Adrenal gland (tissue), 5 donors: ENCODE measurements at regions not wholly inside any gene's neighbourhood (a gene's known extent, or its start where the extent isn't known, plus 50 kb on each side); places are given as distances from the start of the nearest gene placed in this dataset.

Source experiments
- POLR2A ChIP-seq, 2 donors: fragments of 450-650 bp; IDR thresholded peaks; one replicate each; pipeline ENCODE4 v1.6.1; 2017; ENCODE audit warnings: antibody characterized with exemption in 2 of 2, mild to moderate bottlenecking in 2 of 2, moderate library complexity in 1 of 2
- TF ChIP-seq, protein P1 (sequence below), 6 experiments: fragments of 450-650 bp in 4 of 6; fragments of 200-600 bp in 2 of 6; sonication (generic) in 1 of 6; IDR thresholded peaks; 1 replicate in 5 of 6; 2 replicates in 1 of 6; pipeline versions ENCODE4 v1.5.1 to v1.8.0; 2016 to 2021; ENCODE audit warnings: antibody characterized with exemption in 6 of 6, mild to moderate bottlenecking in 2 of 6, moderate library complexity in 1 of 6
- donor health status: DM: no; HTN: no; CAD: no.

DNA sequence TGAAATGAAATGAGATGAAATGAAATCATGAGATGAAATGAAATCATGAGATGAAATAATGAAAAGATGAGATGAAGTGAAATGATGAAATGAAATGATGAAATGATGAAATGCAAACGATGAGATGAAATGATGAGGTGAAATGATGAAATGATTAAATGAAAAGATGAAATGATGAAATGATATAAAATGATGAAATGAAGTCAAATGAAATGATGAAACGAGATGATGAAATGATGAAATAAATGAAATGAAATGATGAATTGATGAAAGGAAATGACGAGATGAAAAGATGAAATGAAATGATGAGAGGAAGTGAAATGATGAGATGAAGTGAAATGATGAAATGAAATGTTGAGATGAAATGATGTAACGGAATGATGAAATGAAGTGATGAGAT is 595.6 kb downstream of the TP53TG3F start:
- TF ChIP-seq, protein P1, sequence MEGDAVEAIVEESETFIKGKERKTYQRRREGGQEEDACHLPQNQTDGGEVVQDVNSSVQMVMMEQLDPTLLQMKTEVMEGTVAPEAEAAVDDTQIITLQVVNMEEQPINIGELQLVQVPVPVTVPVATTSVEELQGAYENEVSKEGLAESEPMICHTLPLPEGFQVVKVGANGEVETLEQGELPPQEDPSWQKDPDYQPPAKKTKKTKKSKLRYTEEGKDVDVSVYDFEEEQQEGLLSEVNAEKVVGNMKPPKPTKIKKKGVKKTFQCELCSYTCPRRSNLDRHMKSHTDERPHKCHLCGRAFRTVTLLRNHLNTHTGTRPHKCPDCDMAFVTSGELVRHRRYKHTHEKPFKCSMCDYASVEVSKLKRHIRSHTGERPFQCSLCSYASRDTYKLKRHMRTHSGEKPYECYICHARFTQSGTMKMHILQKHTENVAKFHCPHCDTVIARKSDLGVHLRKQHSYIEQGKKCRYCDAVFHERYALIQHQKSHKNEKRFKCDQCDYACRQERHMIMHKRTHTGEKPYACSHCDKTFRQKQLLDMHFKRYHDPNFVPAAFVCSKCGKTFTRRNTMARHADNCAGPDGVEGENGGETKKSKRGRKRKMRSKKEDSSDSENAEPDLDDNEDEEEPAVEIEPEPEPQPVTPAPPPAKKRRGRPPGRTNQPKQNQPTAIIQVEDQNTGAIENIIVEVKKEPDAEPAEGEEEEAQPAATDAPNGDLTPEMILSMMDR (IDR thresholded peaks at IDR 0.05) = no peak
- no peak for TF ChIP-seq POLR2A (IDR thresholded peaks at IDR 0.05)
